ENCODE measurements at regions not wholly inside any gene's neighbourhood (a gene's known extent, or its start where the extent isn't known, plus 50 kb on each side); places are given as distances from the start of the nearest gene placed in this dataset.

DNA sequence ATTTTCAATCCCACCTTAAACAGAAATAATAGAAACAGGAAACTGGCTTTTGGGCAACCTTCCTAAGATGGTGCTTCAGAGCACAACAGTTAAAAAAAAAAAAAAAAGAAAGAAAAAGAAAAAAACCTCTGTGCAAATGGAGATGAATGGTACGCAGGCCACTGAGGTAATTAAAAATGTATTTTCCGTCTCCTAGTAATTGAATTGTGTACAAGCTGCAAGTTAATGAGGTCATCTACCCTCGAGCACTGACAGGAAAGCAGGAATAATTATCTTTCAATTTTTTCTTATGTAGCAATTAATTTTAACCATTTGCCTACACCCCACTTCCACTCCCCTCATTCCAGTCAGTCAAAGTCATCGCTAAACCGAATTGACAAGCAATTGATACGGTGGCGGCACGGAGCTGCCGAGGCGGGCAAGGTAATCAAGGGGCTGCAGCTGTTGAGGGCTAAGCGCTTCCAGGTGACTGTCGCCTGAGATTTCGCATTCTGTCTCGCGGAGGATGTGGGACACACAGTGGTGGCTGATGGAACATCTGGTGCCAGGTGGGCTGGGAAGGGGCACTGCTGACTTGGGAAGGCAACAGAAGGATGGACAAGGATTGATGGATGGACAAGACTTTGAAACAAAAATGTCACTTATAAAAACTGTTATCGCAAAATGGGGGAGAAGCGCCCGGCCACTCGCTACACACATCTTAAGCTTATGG lies 109.4 kb downstream of the RCN1 start:
- no peak for DNase-seq

DNA sequence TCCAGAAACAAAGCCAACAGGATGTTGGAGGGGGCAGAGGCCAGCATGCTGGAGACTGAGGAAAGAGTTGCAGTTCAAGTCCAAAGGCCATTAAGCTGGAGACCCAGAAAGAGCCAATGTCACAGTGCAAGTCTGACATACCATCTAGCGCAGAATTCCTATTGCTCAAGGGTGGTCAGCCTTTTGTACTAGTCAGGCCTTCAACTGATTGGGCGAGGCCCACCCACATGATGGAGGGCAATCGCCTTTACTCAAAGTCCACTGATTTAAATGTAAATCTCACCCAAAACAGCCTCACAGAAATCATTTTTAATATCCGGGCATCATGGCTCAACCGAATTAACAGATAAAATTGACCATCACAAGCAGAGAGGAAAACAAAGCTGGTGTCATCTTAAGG lies 113.9 kb downstream of the RCN1 start:
- no peak for DNase-seq

DNA sequence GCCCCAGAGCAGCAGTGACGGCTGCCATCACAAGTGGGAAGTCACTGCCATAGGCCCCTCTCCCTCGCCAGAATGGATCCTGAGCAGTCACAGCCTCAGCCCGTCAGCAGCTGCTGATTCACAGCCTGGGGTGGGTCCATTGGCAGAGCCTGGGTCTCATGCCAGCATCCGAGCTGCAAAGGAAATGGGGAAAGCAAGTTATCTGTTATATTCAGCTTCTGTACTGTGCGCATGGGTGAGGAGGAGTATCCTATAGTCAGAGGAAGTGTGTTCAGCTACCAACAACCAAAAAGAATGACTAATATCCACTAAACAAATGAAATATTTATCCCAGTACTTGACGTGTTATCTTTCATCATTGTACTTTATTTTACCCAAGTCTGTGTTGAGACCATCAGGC lies 119.7 kb downstream of the RCN1 start:
- no peak for DNase-seq

DNA sequence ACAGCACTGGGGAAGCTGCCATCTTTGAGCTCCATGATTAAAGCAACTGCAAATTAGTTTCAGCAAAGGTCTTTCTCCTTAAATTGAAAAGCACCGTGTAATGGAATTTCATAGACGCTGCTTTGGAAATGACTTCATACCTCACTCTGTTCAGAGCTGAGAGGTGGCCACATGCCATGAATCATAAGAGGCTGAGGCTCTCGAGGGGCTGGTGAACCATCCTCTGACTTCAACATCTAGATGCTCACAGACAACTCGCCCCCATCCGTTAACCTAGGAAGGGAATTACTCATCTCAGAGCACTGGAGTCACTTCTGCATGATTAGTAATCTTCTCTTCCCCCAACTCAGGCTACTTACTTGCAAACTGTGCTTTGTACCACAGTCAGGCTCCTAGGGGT lies 122.3 kb downstream of the RCN1 start:
- no peak for DNase-seq

DNA sequence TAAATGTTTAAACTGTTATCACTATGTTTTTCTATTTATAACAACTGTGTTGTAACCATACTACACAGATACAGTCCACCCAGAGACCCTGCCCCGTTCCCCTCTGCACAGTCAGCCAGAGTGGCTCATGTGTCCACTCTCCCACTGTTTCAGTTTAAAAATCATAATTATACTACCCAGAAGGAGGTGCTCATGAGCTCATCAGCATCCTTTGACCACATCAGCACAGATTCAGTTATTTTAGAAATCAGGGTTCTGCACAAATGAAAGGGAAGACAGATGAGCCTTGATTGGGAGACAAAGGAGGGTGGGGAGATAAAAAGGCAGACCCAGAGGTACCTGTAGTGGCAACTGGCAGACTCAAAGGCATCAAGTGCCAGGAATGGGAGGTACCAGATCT lies 124.3 kb downstream of the RCN1 start:
- no peak for DNase-seq

DNA sequence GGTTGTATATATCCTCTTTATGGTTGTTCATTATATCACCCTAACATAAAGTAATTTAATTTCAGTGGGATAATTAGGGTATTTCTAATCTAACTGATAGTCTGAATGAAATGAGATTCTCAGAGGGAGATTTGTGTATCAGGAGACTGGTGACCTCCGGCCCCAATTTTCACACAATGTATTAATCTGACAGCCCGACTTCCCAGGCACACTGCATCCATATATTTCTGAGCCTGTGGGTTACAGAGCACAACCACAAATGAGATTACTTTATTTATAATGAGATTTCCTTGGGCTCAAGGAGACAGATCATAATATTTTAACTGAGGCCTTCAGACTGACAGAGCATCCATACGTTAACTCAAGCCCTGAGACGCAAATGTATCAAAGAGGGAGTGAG lies 125.9 kb downstream of the RCN1 start:
- no peak for DNase-seq

DNA sequence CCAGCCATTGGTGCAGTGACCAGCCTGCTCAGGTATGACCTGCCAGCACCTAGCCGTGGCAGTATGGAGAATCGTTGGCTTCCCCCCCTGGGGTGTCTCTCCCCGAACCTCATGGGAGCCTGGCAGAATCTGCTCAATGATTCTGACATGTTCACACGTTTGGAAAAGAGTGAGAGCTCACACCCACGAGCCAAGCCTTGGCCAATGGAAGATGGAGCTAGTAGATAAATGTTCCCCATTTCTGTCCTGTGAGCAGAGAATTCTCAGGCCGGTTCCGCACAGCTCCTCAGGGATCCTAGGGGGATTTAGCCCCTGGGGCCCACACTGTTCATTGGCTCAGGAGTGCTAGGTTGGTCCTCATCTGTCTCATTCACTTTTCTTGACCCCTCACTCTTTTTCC lies 128.4 kb downstream of the RCN1 start:
- DNase-seq, result no peak

DNA sequence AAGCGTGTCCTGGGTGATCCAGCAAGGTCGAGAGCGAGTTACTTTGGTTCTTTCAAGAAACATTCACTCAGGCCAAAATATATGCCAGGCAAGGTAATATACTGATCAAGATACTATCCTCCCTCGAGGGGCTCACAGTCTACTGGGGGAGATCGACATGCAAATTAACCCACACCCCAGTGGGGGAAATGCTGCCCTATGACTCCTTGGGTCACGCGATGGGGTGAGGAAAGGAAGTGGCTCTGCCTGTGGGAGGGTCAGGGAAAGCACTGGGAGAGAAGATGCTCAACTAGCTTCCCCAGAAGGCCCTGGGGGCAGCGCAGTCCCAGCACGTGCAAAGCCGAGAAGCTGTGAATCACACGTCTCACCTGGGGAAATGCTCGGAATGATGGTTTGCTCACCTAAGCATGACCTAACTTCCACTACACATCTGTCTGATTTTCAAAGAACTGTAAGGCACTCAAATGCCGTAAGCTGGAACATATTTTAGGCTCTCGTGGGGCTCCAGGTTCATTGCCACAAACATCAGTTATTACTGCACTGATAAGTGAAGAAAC lies 130.7 kb downstream of the RCN1 start:
- DNase-seq, result no peak

DNA sequence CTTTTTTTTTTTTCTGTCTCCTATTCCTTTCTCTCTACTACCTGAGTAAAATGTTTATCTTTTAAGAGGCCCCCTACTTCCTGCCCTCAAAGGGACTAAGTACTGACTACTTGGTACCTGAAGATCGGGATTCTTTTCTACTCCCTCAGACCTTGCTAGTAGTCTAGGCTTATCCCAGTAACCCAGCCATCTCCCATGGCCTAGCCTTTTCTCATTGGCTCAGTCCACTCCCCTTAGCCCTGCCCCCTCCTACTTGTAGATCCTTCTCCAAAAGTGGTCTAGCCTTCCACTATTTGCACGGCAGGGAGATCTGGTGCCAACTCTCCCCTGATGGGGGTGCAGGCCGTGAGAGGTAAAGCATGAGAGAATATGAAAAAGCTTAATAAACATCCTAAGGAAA lies 133.7 kb downstream of the RCN1 start:
- DNase-seq, result no peak

DNA sequence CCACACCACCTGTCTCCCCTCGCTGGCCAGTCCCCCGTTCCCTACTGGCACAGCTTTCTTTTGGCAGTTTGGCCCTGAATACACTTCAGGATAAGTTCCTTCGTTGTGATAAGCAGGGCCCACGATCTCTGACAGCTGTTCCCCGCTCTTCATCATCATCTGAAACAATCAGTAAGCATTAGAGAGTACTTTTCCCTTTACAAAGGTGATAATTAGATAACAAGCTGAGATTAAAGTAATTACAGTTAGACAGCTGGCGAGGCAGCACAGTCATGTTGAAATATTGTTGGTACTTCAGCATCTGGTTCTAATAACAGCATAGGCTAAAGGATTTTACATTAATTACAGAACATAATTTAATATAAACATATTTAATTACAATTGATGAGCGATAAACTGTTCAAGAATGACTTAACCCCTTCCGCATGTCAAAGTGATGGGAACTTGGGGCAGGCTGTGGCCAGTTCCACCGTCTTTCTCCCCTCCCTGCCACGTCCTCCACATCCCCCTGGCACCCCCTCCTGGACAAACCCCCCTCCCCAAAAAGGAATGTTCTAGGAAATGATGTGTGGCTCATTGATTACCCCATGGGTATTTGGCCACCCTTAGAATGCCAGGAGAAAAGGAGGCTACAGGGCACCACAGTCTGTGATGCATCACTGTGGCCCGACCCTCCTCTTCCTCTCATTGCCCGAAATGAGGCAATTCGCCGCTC lies 134.9 kb downstream of the RCN1 start:
- DNase-seq, result no peak

DNA sequence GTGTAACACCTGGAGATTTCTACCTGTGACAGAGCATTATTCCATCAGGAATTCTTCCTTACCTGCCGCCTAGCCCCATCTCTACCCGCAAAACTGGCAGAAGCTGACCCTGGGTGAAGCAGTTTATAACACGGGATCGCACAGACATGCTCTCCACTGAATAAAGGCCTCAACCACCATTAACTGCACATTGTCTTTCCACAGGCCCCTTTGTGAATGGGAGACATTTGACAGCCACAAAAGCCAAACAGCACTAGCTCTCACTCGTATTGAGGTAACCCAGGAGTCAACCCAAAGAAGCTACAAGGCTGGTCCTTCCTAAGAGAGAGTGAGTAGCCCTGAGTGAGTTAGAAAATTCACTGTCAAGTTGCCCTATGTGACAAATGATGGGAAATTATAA lies 135.6 kb downstream of the RCN1 start:
- DNase-seq, result no peak

DNA sequence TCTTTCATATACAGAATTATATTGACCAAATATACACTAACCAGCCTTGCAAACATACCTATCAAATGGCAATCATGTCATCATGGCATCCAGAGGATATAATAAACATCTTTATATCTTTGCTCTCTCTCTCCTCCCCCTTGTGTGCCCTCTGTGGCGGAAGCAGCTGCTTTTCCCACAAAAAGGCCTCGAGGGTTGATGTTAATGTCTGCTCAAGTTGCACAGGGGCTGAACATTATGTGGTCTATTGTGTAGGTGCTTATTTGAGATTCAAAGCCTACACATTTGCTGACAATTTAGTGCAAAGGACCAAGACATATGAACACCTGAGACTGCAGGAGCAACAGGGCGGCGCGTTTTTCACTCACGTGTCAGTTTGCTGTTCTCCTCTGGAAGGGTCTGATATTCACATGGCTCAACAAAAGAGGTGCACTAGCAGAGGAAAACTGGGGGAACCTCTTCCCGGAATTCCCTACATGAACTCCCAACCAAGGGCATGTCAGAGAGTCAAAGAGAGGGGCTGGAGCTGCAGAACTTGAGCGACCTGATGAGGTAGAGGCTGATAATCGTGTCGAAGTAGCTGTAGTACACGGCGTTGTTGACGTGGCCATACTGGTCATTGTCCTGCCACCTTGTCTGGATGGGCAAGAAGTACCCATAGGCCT lies 138.8 kb downstream of the RCN1 start:
- DNase-seq, result no peak

DNA sequence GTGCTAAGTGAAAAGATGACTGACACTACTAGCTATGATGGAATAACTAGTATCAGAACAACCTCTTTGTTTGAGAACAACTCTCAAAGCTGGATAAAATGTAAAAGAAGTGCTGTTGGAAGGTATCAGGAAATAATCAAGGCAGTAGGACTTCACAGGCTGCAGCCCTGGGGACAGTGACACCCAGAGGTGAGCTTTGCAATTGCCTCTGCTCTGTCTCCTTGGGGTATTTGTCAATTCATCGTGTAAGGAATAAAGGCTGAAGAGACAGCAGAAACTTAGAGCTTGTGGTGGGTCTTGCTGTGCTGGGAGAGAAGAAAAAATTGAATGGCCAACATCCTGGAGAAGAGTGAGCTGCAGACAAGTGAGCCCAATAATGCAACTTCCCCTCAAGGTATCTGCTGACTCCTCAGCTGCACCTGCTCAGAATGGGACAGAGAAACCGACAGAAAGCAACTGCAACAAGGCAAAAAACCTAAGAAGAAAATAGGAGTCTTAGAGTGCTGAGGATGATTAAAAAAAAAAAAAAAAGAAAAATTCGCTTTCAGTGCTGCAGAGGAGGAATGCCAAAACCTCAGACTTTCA lies 141.1 kb downstream of the RCN1 start:
- DNase-seq, result peak in 1 of 58 donors; percentile 1

DNA sequence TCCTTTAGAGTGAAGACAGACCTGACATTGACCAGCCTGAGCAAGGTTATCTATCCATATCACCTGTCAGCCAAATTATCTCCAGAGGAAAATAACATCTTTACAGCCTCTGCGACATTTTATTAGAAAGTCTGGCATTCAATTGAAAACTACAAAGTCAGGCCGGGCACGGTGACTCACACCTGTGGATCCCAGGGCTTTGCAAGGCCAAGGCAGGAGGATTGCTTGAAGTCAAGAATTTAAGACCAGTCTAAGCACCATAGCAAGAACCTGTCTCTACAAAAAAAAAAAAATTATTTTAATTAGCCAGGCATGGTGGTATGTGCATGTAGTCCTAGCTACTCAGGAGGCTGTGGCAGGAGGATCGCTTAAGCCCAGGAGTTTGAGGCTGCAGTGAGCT lies 141.6 kb downstream of the RCN1 start:
- no peak for DNase-seq

DNA sequence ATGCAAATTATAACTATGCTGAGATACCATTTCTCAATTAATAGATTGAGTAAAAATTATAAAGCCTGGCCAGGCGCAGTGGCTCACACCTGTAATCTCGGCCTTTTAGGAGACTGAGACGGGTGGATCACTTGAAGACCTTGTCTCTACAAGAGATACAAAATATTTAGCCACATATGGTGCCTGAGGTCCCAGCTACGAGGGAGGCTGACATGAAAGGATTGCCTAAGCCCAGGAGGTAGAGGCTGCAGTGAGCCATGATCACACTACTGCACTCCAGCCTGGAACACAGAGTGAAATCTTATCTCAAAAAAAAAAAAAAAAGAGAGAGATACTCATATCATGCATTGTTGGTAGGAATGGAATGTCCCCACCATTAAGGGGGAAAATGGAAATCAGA lies 142.4 kb downstream of the RCN1 start:
- DNase-seq, result no peak

DNA sequence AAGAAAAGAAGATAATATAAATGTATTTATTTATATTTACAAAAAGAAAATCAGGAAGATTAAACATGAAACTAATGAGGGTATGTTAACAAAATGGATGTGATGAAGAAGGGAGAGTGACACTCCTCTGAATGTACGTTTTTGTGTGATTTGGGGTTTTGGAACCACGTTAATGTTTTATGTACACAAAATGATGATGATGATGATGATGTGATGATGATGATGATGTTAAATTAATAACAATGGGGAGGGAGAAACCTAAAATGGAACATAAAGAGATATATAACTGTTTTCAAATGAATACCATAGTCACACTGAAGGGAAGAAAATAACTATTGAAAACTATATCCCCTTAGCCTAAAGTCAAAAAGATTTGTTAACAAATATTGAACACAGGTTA lies 143.1 kb downstream of the RCN1 start:
- no peak for DNase-seq

DNA sequence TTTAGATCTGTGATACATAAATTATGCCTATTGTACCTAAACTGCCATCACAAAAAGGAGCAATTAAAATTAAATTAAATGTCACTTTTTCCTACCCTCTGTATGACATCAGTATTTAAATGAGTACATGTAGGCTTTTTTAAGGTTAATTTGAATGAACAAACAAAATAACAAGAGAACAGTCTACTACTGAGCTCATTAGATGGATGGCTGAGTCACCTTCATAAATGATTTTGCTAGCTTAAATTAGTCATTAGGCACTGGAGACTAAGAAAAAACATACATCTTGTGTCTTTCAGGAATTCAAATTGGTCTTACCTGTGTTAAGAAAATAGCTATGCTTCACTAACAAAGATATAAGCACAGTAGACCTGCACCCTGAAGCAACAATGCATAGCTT lies 153.6 kb downstream of the RCN1 start:
- DNase-seq, result no peak

DNA sequence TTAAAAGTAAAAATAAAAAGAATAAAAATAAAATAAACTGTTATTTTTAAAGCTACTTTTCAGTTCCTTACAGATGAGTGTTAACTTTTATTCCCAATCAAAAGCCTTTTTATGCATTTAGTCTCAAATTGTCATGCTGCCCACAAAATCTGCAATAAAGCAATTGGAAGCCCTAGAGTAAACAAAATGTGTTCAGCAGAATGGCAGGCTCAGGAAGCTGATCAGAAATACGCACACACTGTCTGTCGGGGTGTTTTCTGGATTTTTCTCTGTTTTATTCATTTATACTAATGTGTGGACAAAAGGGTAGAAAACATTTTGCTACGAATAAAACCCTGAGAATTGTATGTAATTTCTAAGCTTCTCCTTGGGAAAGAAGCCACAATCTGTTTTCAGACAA lies 162.8 kb downstream of the RCN1 start:
- no peak for DNase-seq

DNA sequence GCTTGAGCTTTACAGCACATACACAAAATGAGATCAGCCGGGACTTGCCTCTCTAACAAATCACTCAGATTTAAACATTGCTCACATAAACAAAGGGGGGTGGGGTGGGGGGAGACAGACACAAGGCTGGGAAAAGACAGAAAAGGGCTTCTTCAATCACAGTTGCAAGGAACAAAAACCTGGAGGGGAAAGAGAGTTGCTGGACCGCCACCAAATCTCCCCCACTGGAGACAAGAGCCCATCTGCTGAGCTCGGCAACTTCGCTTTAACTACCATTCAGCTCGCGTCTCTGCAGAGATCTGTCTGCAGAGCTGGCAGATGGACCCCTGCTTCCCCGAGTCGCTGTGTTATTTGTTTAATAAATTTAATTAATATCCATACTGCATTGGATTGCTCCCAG lies 165.0 kb downstream of the RCN1 start:
- DNase-seq, result no peak

DNA sequence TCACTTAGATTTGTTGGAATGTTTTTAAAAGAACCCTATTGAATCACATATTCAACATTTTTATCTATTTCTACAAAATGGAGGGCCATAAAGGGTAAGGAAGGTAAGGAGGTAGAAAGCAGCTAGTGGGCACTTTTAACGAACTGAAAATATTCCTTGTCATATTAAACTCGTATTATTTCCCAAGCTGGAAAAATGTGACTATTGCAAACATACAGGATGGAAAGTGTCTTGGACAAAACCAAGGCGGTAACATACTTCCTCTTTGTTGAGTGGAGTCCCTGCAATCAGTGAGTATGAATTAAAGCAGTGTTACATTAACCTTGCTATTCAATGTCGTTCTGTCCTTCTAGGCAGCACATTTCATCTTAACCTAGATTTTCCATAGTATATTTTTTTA lies 165.6 kb downstream of the RCN1 start:
- DNase-seq, result no peak

DNA sequence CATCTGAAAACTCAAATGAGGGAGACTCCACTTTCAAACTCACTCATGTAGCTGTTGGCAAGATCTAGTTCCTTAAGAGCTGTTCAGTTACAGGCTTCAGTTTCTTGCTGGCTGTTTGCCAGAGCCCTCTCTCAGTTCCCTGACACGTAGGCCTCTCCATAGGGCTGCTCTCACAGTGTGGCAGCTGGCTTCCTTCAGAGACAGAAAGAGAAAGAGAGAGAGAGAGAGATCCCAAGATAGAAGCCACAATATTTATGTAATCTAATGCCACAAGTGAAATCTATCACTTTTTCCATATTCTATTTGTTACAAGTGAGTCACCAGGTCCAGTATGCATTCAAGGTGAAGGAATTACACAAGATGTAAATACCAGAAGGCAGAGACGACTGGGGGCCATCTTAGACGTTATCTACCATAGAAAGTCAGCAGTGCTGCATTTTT lies 168.8 kb downstream of the RCN1 start:
- peak in 13 of 58 donors; percentile 1 to 34 (median 14) for DNase-seq

DNA sequence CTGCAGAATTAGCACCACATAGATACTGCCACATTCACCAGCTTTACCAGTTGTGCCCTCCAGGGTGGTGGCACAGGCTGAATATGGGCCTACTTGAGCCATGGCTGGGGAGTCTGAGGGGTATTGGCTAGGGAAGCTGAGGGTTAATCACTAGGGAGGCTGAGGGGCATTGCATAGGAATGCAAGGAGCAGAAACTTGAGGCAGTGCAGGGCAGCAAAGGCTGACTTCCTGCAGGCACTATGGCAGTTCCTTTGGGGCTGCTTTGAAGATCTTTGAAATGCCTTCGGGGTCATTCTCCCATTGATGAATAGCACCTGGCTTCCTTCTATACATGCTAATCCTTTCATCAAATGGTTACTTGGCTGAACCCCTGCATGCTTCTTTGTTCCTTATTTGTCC lies 171.5 kb downstream of the RCN1 start:
- DNase-seq, result no peak
